ENCODE measurements at regions not wholly inside any gene's neighbourhood (a gene's known extent, or its start where the extent isn't known, plus 50 kb on each side); places are given as distances from the start of the nearest gene placed in this dataset.

GRCh38 chr1:195574511-195574910, 1033.7 kb downstream of the KCNT2 start:
- H3K27ac ChIP-seq (ENCODE audit: low read length) = no peak overlapping the region
- H3K4me1 ChIP-seq (ENCODE audit: low read length) = no peaks in the 10 kb centered on the region
- H3K4me3 ChIP-seq (ENCODE audit: low read length) = no peak overlapping the region
- H4K20me1 ChIP-seq (ENCODE audit: insufficient read depth, low read depth, low read length) = no peaks in the 10 kb centered on the region
- H3K4me2 ChIP-seq (ENCODE audit: low read depth, low read length, poor library complexity, severe bottlenecking) = no peak overlapping the region
- H3K9me2 ChIP-seq (replicated peaks; ENCODE audit: insufficient read depth, low read length) = no peaks in the 10 kb centered on the region
- H2AFZ ChIP-seq (ENCODE audit: low read length) = no peak overlapping the region
- peaks cover 11% of the 10 kb centered on the region; the same call in 1 of the 2 replicates for H3K9me3 ChIP-seq (ENCODE audit: low read length)
- no peak overlapping the region for H3K9ac ChIP-seq (ENCODE audit: low read length)
- DNase-seq = no peak
- no peaks in the 10 kb centered on the region for H3K27me3 ChIP-seq (ENCODE audit: low read length)
- no peaks in the 10 kb centered on the region for H3K79me2 ChIP-seq (ENCODE audit: low read length)
- no peaks in the 10 kb centered on the region for H3K36me3 ChIP-seq (ENCODE audit: insufficient read depth, low read length)

DNA sequence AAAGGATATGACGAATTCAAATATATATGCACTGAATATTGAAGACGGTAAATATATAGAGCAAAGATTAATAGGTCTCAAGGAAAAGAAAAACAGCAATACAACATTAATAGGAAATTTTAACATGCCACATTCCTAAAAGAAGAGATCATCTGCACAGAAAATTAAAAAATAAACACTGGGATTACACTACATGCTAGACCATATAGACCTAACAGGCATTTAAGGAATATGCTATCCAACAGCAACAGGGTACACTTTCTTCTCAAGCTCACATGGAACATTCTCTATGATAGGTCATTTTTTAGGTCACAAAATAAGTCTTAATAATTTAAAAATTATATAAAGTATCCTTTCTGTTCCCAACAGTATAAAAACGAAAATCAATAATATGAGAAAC, 1038.3 kb downstream of the KCNT2 start:
- H3K9ac ChIP-seq (ENCODE audit: low read length) = no peak overlapping the region
- no peak overlapping the region for H2AFZ ChIP-seq (ENCODE audit: low read length)
- DNase-seq = no peak
- no peaks in the 10 kb centered on the region for H3K79me2 ChIP-seq (ENCODE audit: low read length)
- no peaks in the 10 kb centered on the region for H4K20me1 ChIP-seq (ENCODE audit: insufficient read depth, low read depth, low read length)
- H3K27ac ChIP-seq (ENCODE audit: low read length) = no peak overlapping the region
- H3K4me2 ChIP-seq (ENCODE audit: low read depth, low read length, poor library complexity, severe bottlenecking) = no peak overlapping the region
- peaks cover 3% of the 10 kb centered on the region; the same call in 1 of the 2 replicates for H3K9me3 ChIP-seq (ENCODE audit: low read length)
- H3K9me2 ChIP-seq (replicated peaks; ENCODE audit: insufficient read depth, low read length) = no peaks in the 10 kb centered on the region
- H3K4me1 ChIP-seq (ENCODE audit: low read length) = no peaks in the 10 kb centered on the region
- no peaks in the 10 kb centered on the region for H3K36me3 ChIP-seq (ENCODE audit: insufficient read depth, low read length)
- no peak overlapping the region for H3K4me3 ChIP-seq (ENCODE audit: low read length)
- no peaks in the 10 kb centered on the region for H3K27me3 ChIP-seq (ENCODE audit: low read length)

- Histone ChIP-seq H3K27ac (ENCODE audit: low read length) (no peak overlapping the region), H3K4me1 (ENCODE audit: low read length) (no peaks in the 10 kb centered on the region), H3K4me2 (ENCODE audit: low read depth, low read length, poor library complexity, severe bottlenecking) (no peak overlapping the region), H3K36me3 (ENCODE audit: insufficient read depth, low read length) (no peaks in the 10 kb centered on the region), H3K9ac (ENCODE audit: low read length) (no peak overlapping the region), H3K9me3 (ENCODE audit: low read length) (peaks cover 3% of the 10 kb centered on the region; the same call in 1 of the 2 replicates), H3K4me3 (ENCODE audit: low read length) (no peak overlapping the region), H4K20me1 (ENCODE audit: insufficient read depth, low read depth, low read length) (no peaks in the 10 kb centered on the region), H2AFZ (ENCODE audit: low read length) (no peak overlapping the region), H3K79me2 (ENCODE audit: low read length) (no peaks in the 10 kb centered on the region), H3K9me2 (replicated peaks; ENCODE audit: insufficient read depth, low read length) (no peaks in the 10 kb centered on the region), H3K27me3 (ENCODE audit: low read length) (no peaks in the 10 kb centered on the region)
- no peak for DNase-seq
These were observed 1039.9 kb downstream of the KCNT2 start for GRCh38 chr1:195568389-195568788.

DNA sequence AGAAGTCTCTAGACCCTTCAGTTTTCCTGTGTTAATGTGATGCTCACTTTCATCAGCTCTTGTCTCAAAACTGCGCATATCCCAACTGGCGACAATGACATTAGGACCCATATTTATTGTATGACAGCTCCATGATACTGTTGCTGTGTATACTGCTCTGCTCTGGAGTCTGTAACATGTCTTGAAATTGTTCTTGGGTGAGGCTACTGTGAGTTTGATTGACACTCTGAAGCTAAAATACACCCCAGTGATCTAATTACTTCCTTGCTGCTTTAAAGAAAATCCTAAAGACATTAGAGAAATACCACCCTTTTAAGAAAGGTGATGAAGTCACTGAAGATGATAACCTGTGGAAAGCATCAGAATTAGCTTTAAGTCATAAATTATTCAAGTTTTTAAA, 1046.2 kb downstream of the KCNT2 start:
- H3K27me3 ChIP-seq (ENCODE audit: low read length) = no peaks in the 10 kb centered on the region
- no peak overlapping the region for H3K27ac ChIP-seq (ENCODE audit: low read length)
- no peaks in the 10 kb centered on the region for H3K36me3 ChIP-seq (ENCODE audit: insufficient read depth, low read length)
- no peaks in the 10 kb centered on the region for H3K9me2 ChIP-seq (replicated peaks; ENCODE audit: insufficient read depth, low read length)
- H4K20me1 ChIP-seq (ENCODE audit: insufficient read depth, low read depth, low read length) = no peaks in the 10 kb centered on the region
- no peaks in the 10 kb centered on the region for H3K79me2 ChIP-seq (ENCODE audit: low read length)
- no peak overlapping the region for H2AFZ ChIP-seq (ENCODE audit: low read length)
- H3K4me1 ChIP-seq (ENCODE audit: low read length) = no peaks in the 10 kb centered on the region
- no peak for DNase-seq
- H3K4me2 ChIP-seq (ENCODE audit: low read depth, low read length, poor library complexity, severe bottlenecking) = no peak overlapping the region
- no peak overlapping the region for H3K4me3 ChIP-seq (ENCODE audit: low read length)
- 0 out of 2 replicates have a peak, but pooled peaks cover 3% of the 10 kb centered on the region for H3K9me3 ChIP-seq (ENCODE audit: low read length)
- H3K9ac ChIP-seq (ENCODE audit: low read length) = no peak overlapping the region

- Histone ChIP-seq H3K9ac (ENCODE audit: low read length) (no peak overlapping the region), H3K9me2 (replicated peaks; ENCODE audit: insufficient read depth, low read length) (no peaks in the 10 kb centered on the region), H3K36me3 (ENCODE audit: insufficient read depth, low read length) (no peaks in the 10 kb centered on the region), H3K4me2 (ENCODE audit: low read depth, low read length, poor library complexity, severe bottlenecking) (no peak overlapping the region), H3K4me1 (ENCODE audit: low read length) (no peaks in the 10 kb centered on the region), H3K4me3 (ENCODE audit: low read length) (no peak overlapping the region), H2AFZ (ENCODE audit: low read length) (no peak overlapping the region), H3K9me3 (ENCODE audit: low read length) (peaks cover 16% of the 10 kb centered on the region; the same call in 1 of the 2 replicates), H3K27ac (ENCODE audit: low read length) (no peak overlapping the region), H3K27me3 (ENCODE audit: low read length) (no peaks in the 10 kb centered on the region), H3K79me2 (ENCODE audit: low read length) (no peaks in the 10 kb centered on the region), H4K20me1 (ENCODE audit: insufficient read depth, low read depth, low read length) (no peaks in the 10 kb centered on the region)
- DNase-seq = no peak
These were observed 1058.0 kb downstream of the KCNT2 start for GRCh38 chr1:195550071-195550862.

DNA sequence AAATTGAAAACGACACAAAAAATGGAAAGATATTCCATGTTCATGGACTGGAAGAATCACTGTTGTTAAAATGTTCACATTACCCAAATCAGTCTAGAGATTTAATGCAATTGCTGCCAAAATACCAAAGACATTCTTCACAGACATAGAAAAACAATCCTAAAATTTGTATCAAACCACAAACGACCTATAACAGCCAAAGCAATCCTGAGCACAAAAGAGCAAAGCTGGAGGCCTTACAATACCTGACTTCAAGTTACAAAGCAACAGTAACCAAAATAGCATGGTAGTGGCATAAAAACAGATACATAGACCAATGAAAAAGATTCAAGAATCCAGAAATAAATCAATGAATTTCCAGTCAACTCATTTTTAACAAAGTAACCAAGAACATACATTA, 1077.3 kb downstream of the KCNT2 start:
- Histone ChIP-seq H4K20me1 (ENCODE audit: insufficient read depth, low read depth, low read length) (no peaks in the 10 kb centered on the region), H3K4me2 (ENCODE audit: low read depth, low read length, poor library complexity, severe bottlenecking) (no peak overlapping the region), H3K36me3 (ENCODE audit: insufficient read depth, low read length) (no peaks in the 10 kb centered on the region), H2AFZ (ENCODE audit: low read length) (no peak overlapping the region), H3K4me3 (ENCODE audit: low read length) (no peak overlapping the region), H3K9me3 (ENCODE audit: low read length) (peaks cover 23% of the 10 kb centered on the region), H3K9me2 (replicated peaks; ENCODE audit: insufficient read depth, low read length) (no peaks in the 10 kb centered on the region), H3K4me1 (ENCODE audit: low read length) (no peaks in the 10 kb centered on the region), H3K27ac (ENCODE audit: low read length) (no peak overlapping the region), H3K79me2 (ENCODE audit: low read length) (no peaks in the 10 kb centered on the region), H3K27me3 (ENCODE audit: low read length) (no peaks in the 10 kb centered on the region), H3K9ac (ENCODE audit: low read length) (no peak overlapping the region)
- no peak for DNase-seq

DNA sequence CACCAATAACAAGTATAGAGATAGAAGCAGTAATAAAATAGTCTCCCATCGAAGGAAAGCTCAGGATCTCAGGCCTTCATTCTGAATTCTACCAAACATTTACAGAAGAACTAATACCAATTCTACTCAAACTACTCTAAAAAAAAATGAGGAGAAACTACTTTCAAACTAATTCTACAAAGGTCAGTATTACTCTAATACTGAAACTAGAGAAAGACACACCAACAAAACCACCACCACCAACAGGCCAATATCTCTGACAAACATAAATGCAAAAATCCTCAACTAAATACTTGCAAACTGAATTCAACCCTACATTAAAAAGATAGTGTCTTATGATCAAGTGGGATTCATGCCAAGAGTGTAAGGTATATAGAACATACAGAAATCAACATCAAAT, 1078.4 kb downstream of the KCNT2 start:
- Histone ChIP-seq H4K20me1 (ENCODE audit: insufficient read depth, low read depth, low read length) (no peaks in the 10 kb centered on the region), H2AFZ (ENCODE audit: low read length) (no peak overlapping the region), H3K4me2 (ENCODE audit: low read depth, low read length, poor library complexity, severe bottlenecking) (no peak overlapping the region), H3K27me3 (ENCODE audit: low read length) (no peaks in the 10 kb centered on the region), H3K36me3 (ENCODE audit: insufficient read depth, low read length) (no peaks in the 10 kb centered on the region), H3K9me2 (replicated peaks; ENCODE audit: insufficient read depth, low read length) (no peaks in the 10 kb centered on the region), H3K4me1 (ENCODE audit: low read length) (no peaks in the 10 kb centered on the region), H3K4me3 (ENCODE audit: low read length) (no peak overlapping the region), H3K79me2 (ENCODE audit: low read length) (no peaks in the 10 kb centered on the region), H3K9me3 (ENCODE audit: low read length) (peaks cover 27% of the 10 kb centered on the region), H3K9ac (ENCODE audit: low read length) (no peak overlapping the region), H3K27ac (ENCODE audit: low read length) (no peak overlapping the region)
- no peak for DNase-seq

DNA sequence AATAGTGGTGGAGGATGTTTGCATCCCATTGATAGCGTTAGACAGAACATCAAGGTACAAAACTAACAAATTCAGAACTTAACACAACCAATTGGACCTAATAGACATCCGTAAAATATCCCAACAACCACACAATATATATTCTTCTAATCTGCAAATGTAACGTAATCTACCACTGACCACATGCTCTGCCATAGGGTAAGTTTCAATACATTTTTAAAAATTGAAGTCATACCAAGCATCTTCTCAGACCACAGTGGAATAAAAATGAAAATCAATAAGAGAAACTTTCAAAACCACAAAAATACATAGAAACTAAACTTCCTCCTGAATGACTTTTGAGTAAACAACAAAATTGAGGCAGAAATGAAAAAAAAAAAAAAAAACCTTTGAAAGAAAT, 1087.5 kb downstream of the KCNT2 start:
- Histone ChIP-seq H3K9ac (ENCODE audit: low read length) (no peak overlapping the region), H3K4me3 (ENCODE audit: low read length) (no peak overlapping the region), H3K36me3 (ENCODE audit: insufficient read depth, low read length) (no peaks in the 10 kb centered on the region), H3K27ac (ENCODE audit: low read length) (no peak overlapping the region), H3K9me2 (replicated peaks; ENCODE audit: insufficient read depth, low read length) (no peaks in the 10 kb centered on the region), H2AFZ (ENCODE audit: low read length) (no peak overlapping the region), H3K79me2 (ENCODE audit: low read length) (no peaks in the 10 kb centered on the region), H3K9me3 (ENCODE audit: low read length) (peaks cover 23% of the 10 kb centered on the region), H4K20me1 (ENCODE audit: insufficient read depth, low read depth, low read length) (no peaks in the 10 kb centered on the region), H3K4me1 (ENCODE audit: low read length) (no peaks in the 10 kb centered on the region), H3K27me3 (ENCODE audit: low read length) (no peaks in the 10 kb centered on the region), H3K4me2 (ENCODE audit: low read depth, low read length, poor library complexity, severe bottlenecking) (no peak overlapping the region)
- no peak for DNase-seq

All from Karpas-422 (cell line).